IMR-90 (cell line): ENCODE measurements at regions not wholly inside any gene's neighbourhood (a gene's known extent, or its start where the extent isn't known, plus 50 kb on each side); places are given as distances from the start of the nearest gene placed in this dataset.

Experiments
- ATAC-seq: fragments of 200-7000 bp; cut with Tn5 transposase; 2 replicates; pipeline ENCODE4 v1.9.1; 2020; ENCODE audit warnings: low read depth, mild to moderate bottlenecking, moderate library complexity
- BruUV-seq: library from RNA; stranded (reverse); fragments of 400-500 nt; replicated peaks from 2 replicates; lab custom pipeline; 2021; lab: Mats Ljungman, UMichigan
- CTCF ChIA-PET: fragments of 300-600 bp; formaldehyde crosslinking; extraction: SDS; loops from one replicate; lab custom pipeline; 2021; ENCODE audit warnings: antibody characterized with exemption; lab: Yijun Ruan, JAX
- POLR2A ChIA-PET: fragments of 300-600 bp; sonication (Branson Sonifier 250); formaldehyde crosslinking; loops from one replicate; lab custom pipeline; 2022; ENCODE audit warnings: antibody characterized with exemption; ENCODE audit not compliant: unreplicated experiment; lab: Charles Lee
- DNase-seq: peaks from one replicate; pipeline ENCODE4 v3.0.0; 2013
- H2AFZ ChIP-seq: replicated peaks from 2 replicates; pipeline ENCODE3; 2013; ENCODE audit warnings: low read length, mild to moderate bottlenecking; ENCODE audit not compliant: poor library complexity
- H2AK5ac ChIP-seq: 2 replicates; pipeline ENCODE4 v1.6.1; 2013; ENCODE audit warnings: low read depth, low read length, inconsistent platforms
- H2AK9ac ChIP-seq: replicated peaks from 2 replicates; pipeline ENCODE3; 2013; ENCODE audit warnings: mild to moderate bottlenecking, low read depth, low read length, moderate library complexity; ENCODE audit not compliant: poor library complexity
- H2BK120ac ChIP-seq: 2 replicates; pipeline ENCODE4 v1.6.1; 2013; ENCODE audit warnings: low read depth, low read length, inconsistent platforms
- H2BK15ac ChIP-seq: 3 replicates; pipeline ENCODE4 v1.6.1; 2013; ENCODE audit warnings: low read depth, low read length, inconsistent platforms
- H2BK20ac ChIP-seq: 2 replicates; pipeline ENCODE4 v1.6.1; 2013; ENCODE audit warnings: low read depth, mild to moderate bottlenecking, inconsistent platforms, low read length, moderate library complexity
- H2BK5ac ChIP-seq: 2 replicates; pipeline ENCODE4 v1.6.1; 2013; ENCODE audit warnings: mild to moderate bottlenecking, low read depth, low read length, inconsistent platforms; ENCODE audit not compliant: poor library complexity, severe bottlenecking
- H3K14ac ChIP-seq: replicated peaks from 2 replicates; pipeline ENCODE4 v1.6.1; 2013; ENCODE audit warnings: low read depth, low read length, inconsistent platforms
- H3K18ac ChIP-seq: 2 replicates; pipeline ENCODE4 v1.6.1; 2013; ENCODE audit warnings: low read depth, low read length, control low read depth
- H3K23ac ChIP-seq: 2 replicates; pipeline ENCODE4 v1.6.1; 2013; ENCODE audit warnings: low read depth, low read length, inconsistent platforms
- H3K27ac ChIP-seq: 2 replicates; pipeline ENCODE4 v1.5.1; 2013; ENCODE audit warnings: mild to moderate bottlenecking, control low read depth, low read length; ENCODE audit not compliant: insufficient read depth
- H3K27me3 ChIP-seq: 2 replicates; pipeline ENCODE4 v1.6.1; 2013; ENCODE audit warnings: low read length; ENCODE audit not compliant: control insufficient read depth, insufficient read depth
- H3K36me3 ChIP-seq: 2 replicates; pipeline ENCODE4 v1.6.1; 2013; ENCODE audit warnings: low read length, mixed read lengths; ENCODE audit not compliant: control insufficient read depth, insufficient read depth
- H3K4ac ChIP-seq: 2 replicates; pipeline ENCODE4 v1.6.1; 2013; ENCODE audit warnings: low read depth, low read length, inconsistent platforms
- H3K4me1 ChIP-seq: 2 replicates; pipeline ENCODE4 v1.6.1; 2013; ENCODE audit warnings: low read length, mixed read lengths; ENCODE audit not compliant: control insufficient read depth, insufficient read depth
- H3K4me2 ChIP-seq: 2 replicates; pipeline ENCODE4 v1.6.1; 2013; ENCODE audit warnings: low read depth, mild to moderate bottlenecking, control low read depth, low read length, moderate library complexity
- H3K4me3 ChIP-seq: 2 replicates; pipeline ENCODE4 v1.5.1; 2013; ENCODE audit warnings: low read depth, mild to moderate bottlenecking, control low read depth, low read length, moderate library complexity; ENCODE audit not compliant: insufficient read depth
- H3K56ac ChIP-seq: 2 replicates; pipeline ENCODE4 v1.6.1; 2013; ENCODE audit warnings: low read length, inconsistent platforms; ENCODE audit not compliant: insufficient read depth; ENCODE audit errors: extremely low read depth
- H3K79me1 ChIP-seq, 2 experiments: 2 replicates each; pipeline ENCODE4 v1.6.1; 2013; ENCODE audit warnings: low read length in 2 of 2, inconsistent platforms in 1 of 2, low read depth in 1 of 2
- H3K9ac ChIP-seq: 2 replicates; pipeline ENCODE4 v1.6.1; 2013; ENCODE audit warnings: low read depth, low read length, control low read depth
- H3K9me1 ChIP-seq: 2 replicates; pipeline ENCODE4 v1.6.1; 2013; ENCODE audit warnings: low read length, inconsistent platforms; ENCODE audit not compliant: insufficient read depth
- H3K9me3 ChIP-seq: 2 replicates; pipeline ENCODE4 v1.6.1; 2013; ENCODE audit warnings: low read length; ENCODE audit not compliant: control insufficient read depth, insufficient read depth
- H4K20me1 ChIP-seq: 2 replicates; pipeline ENCODE4 v1.6.1; 2013; ENCODE audit warnings: low read length, inconsistent platforms; ENCODE audit not compliant: insufficient read depth
- H4K5ac ChIP-seq: 2 replicates; pipeline ENCODE4 v1.6.1; 2013; ENCODE audit warnings: mild to moderate bottlenecking, low read depth, low read length, control low read depth
- H4K8ac ChIP-seq, 2 experiments: 2 replicates each; pipeline ENCODE4 v1.6.1; 2013; ENCODE audit warnings: low read depth in 2 of 2, low read length in 2 of 2, control low read depth in 1 of 2, inconsistent platforms in 1 of 2
- H4K91ac ChIP-seq: 2 replicates; pipeline ENCODE4 v1.6.1; 2013; ENCODE audit warnings: low read depth, low read length, inconsistent platforms; ENCODE audit not compliant: insufficient read depth
- BHLHE40 ChIP-seq: fragments of 150-350 bp; IDR thresholded peaks from 2 replicates; pipeline ENCODE4 v1.6.1; 2016; ENCODE audit warnings: mild to moderate bottlenecking, low read depth, low read length
- CTCF ChIP-seq: conservative IDR thresholded peaks from 2 replicates; pipeline ENCODE4 v1.5.1; 2012; ENCODE audit warnings: mild to moderate bottlenecking, low read depth, low read length, improper control_type of control experiment
- MAFK ChIP-seq: IDR thresholded peaks from 2 replicates; pipeline ENCODE4 v1.6.1; 2012; ENCODE audit warnings: low read depth, low read length, improper control_type of control experiment
- MXI1 ChIP-seq: IDR thresholded peaks from 2 replicates; pipeline ENCODE4 v1.6.1; 2012; ENCODE audit warnings: low read depth, mild to moderate bottlenecking, low read length, moderate library complexity, borderline replicate concordance
- POLR2A ChIP-seq: IDR thresholded peaks from 2 replicates; pipeline ENCODE4 v1.6.1; 2012; ENCODE audit warnings: mild to moderate bottlenecking, low read depth, low read length
- RCOR1 ChIP-seq: IDR thresholded peaks from 2 replicates; pipeline ENCODE4 v1.6.1; 2012; ENCODE audit warnings: mild to moderate bottlenecking, low read length, improper control_type of control experiment; ENCODE audit not compliant: insufficient replicate concordance
- RFX5 ChIP-seq: IDR thresholded peaks from 2 replicates; pipeline ENCODE4 v1.8.0; 2012; ENCODE audit warnings: low read depth, mild to moderate bottlenecking, low read length, moderate library complexity
- SMC3 ChIP-seq: fragments of 150-350 bp; IDR thresholded peaks from 2 replicates; pipeline ENCODE4 v1.6.1; 2016; ENCODE audit warnings: low read depth, mild to moderate bottlenecking, antibody characterized with exemption, low read length, moderate library complexity
- USF2 ChIP-seq: fragments of 150-350 bp; IDR thresholded peaks from 2 replicates; pipeline ENCODE4 v1.6.1; 2017; ENCODE audit warnings: mild to moderate bottlenecking, antibody characterized with exemption, low read length, low read depth
- WGBS, 2 experiments: methylation state at CpG; one replicate each; pipeline versions ENCODE4 v1.1.5 to v1.1.7; 2013; ENCODE audit warnings: missing lambda C conversion rate in 2 of 2; ENCODE audit not compliant: insufficient read length in 1 of 2; ENCODE audit errors: extremely low coverage in 2 of 2; 5-methylcytosine and 5-hydroxymethylcytosine counted together
- dilution Hi-C: fragments of 300-500 bp; cut with HindIII; formaldehyde crosslinking; loops from one replicate; pipeline ENCODE4 v1.14.3; 2018; ENCODE audit warnings: low sequenced_read_pairs; ENCODE audit not compliant: unreplicated experiment
- in situ Hi-C: fragments of 300-500 bp; cut with MboI; formaldehyde crosslinking; loops from 3 replicates; pipeline ENCODE4 v1.14.3; 2019; ENCODE audit warnings: low sequenced_read_pairs, inconsistent platforms, mixed read lengths
- intact Hi-C: fragments of 100-400 bp; cut with micrococcal nuclease; formaldehyde crosslinking; loops from 2 replicates; pipeline ENCODE4 v1.10.0; 2022

DNA sequence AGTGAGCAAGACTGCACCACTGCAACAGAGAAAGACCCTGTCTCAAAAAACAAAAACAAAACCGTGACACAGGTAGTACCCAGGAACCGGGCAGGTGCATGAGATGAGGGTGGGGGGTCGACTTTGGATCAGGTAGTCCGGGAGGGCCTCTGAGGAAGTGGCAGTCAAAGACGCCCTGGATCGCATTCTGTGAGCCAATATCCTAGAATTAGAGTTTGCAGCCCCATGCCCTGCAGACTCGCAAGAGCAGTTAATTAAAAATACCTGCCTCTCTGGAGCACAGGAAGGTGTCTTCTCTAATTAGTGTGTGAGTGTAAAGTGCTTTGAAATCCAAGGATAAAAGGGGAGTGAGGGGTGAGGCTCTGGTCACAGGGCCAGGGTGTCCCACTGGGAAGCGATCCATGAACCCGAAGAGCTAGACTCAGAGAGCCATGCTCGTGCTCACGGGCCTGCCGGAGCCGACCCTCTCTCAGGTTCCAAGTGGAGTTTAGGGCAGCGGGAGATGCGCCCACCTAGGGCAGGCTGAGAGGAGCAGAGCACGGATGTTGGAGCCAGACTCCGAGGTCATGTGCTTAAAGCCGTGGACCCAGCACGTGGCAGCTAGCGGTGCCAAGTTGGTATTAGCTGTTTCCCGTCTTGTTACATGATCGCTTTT lies 74.7 kb upstream of the PTPN1 start:
- H2BK20ac ChIP-seq: peak overlapping the region; percentile 36
- no peak overlapping the region for H4K5ac ChIP-seq
- H3K4me2 ChIP-seq: no peak overlapping the region
- peak overlapping the region; percentile 65 for H2BK120ac ChIP-seq
- H2AK5ac ChIP-seq: peak overlapping the region; percentile 98
- peak overlapping the region; percentile 17 for H2AFZ ChIP-seq
- H3K14ac ChIP-seq: no peak overlapping the region; the same call in 1 of the 2 replicates
- ChIA-PET POLR2A (no interaction called here), CTCF (interaction anchor here (0.6 kb wide), 1 partner anchor 11 kb away, joined by 3 read pairs; no protein-coding TSS in a partner anchor)
- no peak overlapping the region for H3K4me3 ChIP-seq
- TF ChIP-seq POLR2A (no peak), SMC3 (no peak), USF2 (no peak), BHLHE40 (no peak), MAFK (no peak), CTCF (no peak), MXI1 (no peak), RCOR1 (no peak), RFX5 (no peak)
- dilution Hi-C loops (no loop called here), in situ Hi-C loops (no loop called here), intact Hi-C loops (no loop called here)
- H3K4me1 ChIP-seq: peaks cover 19% of the 10 kb centered on the region
- H2BK5ac ChIP-seq: no peak overlapping the region
- 91% methylated on average over 16 of the region's 22 CpGs; no CpG with 5 or more reads in 1 of the 2 experiments for WGBS, 2 experiments
- H3K27ac ChIP-seq: no peak overlapping the region
- DNase-seq (no peak), ATAC-seq (no peak)
- H3K23ac ChIP-seq: no peak overlapping the region
- H2AK9ac ChIP-seq: peak overlapping the region; percentile 59
- peaks cover 0 to 15% of the 10 kb centered on the region in 2 experiments; a peak in 2 of 4 replicates for H3K79me1 ChIP-seq
- no peak overlapping the region for H3K56ac ChIP-seq
- H3K27me3 ChIP-seq: no peaks in the 10 kb centered on the region
- H3K18ac ChIP-seq: no peak overlapping the region
- H3K4ac ChIP-seq: peak overlapping the region; percentile 65
- H4K91ac ChIP-seq: peak overlapping the region; percentile 43; the same call in 1 of the 2 replicates
- H2BK15ac ChIP-seq: peak overlapping the region; percentile 90
- no peak overlapping the region for H3K9ac ChIP-seq
- BruUV-seq: no TSS peak
- no peaks in the 10 kb centered on the region for H3K36me3 ChIP-seq
- peak overlapping the region in 1 of 2 experiments; percentile 30; a peak in 1 of 4 replicates for H4K8ac ChIP-seq
- peaks cover 15% of the 10 kb centered on the region for H3K9me1 ChIP-seq
- no peaks in the 10 kb centered on the region for H4K20me1 ChIP-seq
- no peaks in the 10 kb centered on the region for H3K9me3 ChIP-seq
